Parathyroid adenoma (tissue), 2 donors: ENCODE measurements at regions not wholly inside any gene's neighbourhood (a gene's known extent, or its start where the extent isn't known, plus 50 kb on each side); places are given as distances from the start of the nearest gene placed in this dataset.

Experiments used
- H2AFZ ChIP-seq: fragments of 300-600 bp; sonication (generic); one replicate; pipeline ENCODE4 v1.7.0; 2017; ENCODE audit warnings: antibody characterized with exemption, mild to moderate bottlenecking
- H3K27ac ChIP-seq: fragments of 300-600 bp; sonication (generic); one replicate; pipeline ENCODE4 v1.7.0; 2017
- H3K27me3 ChIP-seq: fragments of 300-600 bp; sonication (generic); one replicate; pipeline ENCODE4 v1.7.0; 2017; ENCODE audit warnings: low read length; ENCODE audit not compliant: control insufficient read depth, insufficient read depth
- H3K36me3 ChIP-seq: fragments of 300-600 bp; sonication (generic); one replicate; pipeline ENCODE4 v1.7.0; 2017; ENCODE audit warnings: low read length; ENCODE audit not compliant: control insufficient read depth, insufficient read depth
- H3K4me1 ChIP-seq: fragments of 300-600 bp; sonication (generic); one replicate; pipeline ENCODE4 v1.7.0; 2017; ENCODE audit warnings: control low read depth
- H3K4me2 ChIP-seq: fragments of 300-600 bp; sonication (generic); one replicate; pipeline ENCODE4 v1.7.0; 2017; ENCODE audit warnings: low read length
- H3K4me3 ChIP-seq: fragments of 300-600 bp; sonication (generic); one replicate; pipeline ENCODE4 v1.7.0; 2017; ENCODE audit warnings: low read depth, low read length
- H3K79me2 ChIP-seq: fragments of 300-600 bp; sonication (generic); one replicate; pipeline ENCODE4 v1.7.0; 2017; ENCODE audit warnings: control low read depth
- H3K9ac ChIP-seq: fragments of 300-600 bp; sonication (generic); one replicate; pipeline ENCODE4 v1.7.0; 2017; ENCODE audit warnings: mild to moderate bottlenecking
- H3K9me3 ChIP-seq: fragments of 300-600 bp; sonication (generic); one replicate; pipeline ENCODE4 v1.7.0; 2017; ENCODE audit warnings: low read length; ENCODE audit not compliant: control insufficient read depth
- TF ChIP-seq, protein P1 (sequence below): fragments of 300-600 bp; sonication (generic); IDR thresholded peaks from one replicate; pipeline ENCODE4 v1.7.0; 2017; ENCODE audit warnings: antibody characterized with exemption, mild to moderate bottlenecking
- donor health status: primary hyperparathyroidism.

DNA sequence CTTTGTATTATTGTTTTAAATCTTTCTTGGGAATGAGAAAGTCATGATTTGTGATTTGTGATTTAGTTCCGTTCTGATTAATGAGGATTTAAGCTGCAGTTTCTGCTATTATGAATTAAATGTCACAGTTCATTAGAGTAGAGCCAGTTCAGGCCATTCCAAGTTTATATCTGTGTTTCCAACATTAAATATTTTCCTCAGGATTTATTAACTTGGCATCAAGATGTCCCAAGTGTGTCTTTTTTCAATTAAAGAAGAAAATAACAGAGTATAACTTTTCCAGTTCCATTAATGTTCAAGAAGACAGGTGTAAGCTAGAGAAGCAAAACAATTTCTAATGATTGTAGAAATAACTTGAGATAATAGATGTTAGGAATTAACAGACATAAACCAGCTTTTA lies 1183.2 kb upstream of the CELF2 start:
- Histone ChIP-seq H3K9ac (no peak overlapping the region), H3K4me3 (no peak overlapping the region), H3K9me3 (no peaks in the 10 kb centered on the region), H2AFZ (no peak overlapping the region), H3K4me2 (no peak overlapping the region), H3K27ac (no peak overlapping the region), H3K36me3 (no peaks in the 10 kb centered on the region), H3K4me1 (no peaks in the 10 kb centered on the region), H3K79me2 (no peaks in the 10 kb centered on the region), H3K27me3 (no peaks in the 10 kb centered on the region)
- TF ChIP-seq, protein P1, sequence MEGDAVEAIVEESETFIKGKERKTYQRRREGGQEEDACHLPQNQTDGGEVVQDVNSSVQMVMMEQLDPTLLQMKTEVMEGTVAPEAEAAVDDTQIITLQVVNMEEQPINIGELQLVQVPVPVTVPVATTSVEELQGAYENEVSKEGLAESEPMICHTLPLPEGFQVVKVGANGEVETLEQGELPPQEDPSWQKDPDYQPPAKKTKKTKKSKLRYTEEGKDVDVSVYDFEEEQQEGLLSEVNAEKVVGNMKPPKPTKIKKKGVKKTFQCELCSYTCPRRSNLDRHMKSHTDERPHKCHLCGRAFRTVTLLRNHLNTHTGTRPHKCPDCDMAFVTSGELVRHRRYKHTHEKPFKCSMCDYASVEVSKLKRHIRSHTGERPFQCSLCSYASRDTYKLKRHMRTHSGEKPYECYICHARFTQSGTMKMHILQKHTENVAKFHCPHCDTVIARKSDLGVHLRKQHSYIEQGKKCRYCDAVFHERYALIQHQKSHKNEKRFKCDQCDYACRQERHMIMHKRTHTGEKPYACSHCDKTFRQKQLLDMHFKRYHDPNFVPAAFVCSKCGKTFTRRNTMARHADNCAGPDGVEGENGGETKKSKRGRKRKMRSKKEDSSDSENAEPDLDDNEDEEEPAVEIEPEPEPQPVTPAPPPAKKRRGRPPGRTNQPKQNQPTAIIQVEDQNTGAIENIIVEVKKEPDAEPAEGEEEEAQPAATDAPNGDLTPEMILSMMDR = no peak

DNA sequence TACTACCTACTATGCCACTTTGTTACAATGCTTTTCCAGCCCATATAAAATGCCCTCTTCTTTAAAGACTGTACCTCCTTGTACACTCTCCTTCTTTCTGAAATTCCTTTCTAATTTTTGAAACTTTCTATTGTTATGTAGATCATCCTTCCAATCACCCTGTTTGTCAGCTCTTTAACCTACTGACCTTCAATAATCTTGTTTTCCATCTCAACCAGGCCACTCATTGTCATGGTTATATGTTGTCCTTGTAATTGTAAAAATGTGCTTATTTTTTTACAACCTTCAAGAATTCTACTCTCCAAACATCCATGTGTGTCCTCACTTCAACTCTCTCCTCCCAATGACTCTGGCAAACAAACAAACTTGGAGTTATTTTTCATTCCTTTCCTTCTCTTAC lies 1172.6 kb upstream of the CELF2 start:
- Histone ChIP-seq H3K27ac (no peak overlapping the region), H3K9me3 (no peaks in the 10 kb centered on the region), H3K27me3 (no peaks in the 10 kb centered on the region), H3K79me2 (no peaks in the 10 kb centered on the region), H3K4me3 (no peak overlapping the region), H3K4me2 (no peak overlapping the region), H2AFZ (no peak overlapping the region), H3K4me1 (no peaks in the 10 kb centered on the region), H3K9ac (no peak overlapping the region), H3K36me3 (no peaks in the 10 kb centered on the region)
- TF ChIP-seq, protein P1 = no peak

DNA sequence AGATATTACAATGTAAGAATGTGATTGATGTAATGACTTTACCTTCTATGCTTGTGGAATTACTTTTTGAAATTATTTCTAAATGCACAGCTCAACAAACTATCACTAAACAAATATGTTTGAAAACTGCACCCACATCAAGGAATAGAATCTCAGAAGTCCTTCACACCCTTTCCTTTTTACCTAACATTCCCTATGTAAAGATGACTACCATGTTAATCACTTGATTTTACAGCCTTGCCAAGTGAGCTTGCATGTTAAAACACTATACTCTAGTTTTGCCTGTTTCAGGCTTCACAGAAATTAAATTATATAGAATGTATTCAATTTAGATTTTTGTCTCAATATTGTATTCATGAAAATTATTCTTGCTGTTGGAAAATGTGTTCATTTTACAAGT lies 1169.4 kb upstream of the CELF2 start:
- Histone ChIP-seq H3K9ac (no peak overlapping the region), H3K27me3 (no peaks in the 10 kb centered on the region), H3K9me3 (no peaks in the 10 kb centered on the region), H3K79me2 (no peaks in the 10 kb centered on the region), H3K4me1 (no peaks in the 10 kb centered on the region), H3K27ac (no peak overlapping the region), H2AFZ (no peak overlapping the region), H3K36me3 (no peaks in the 10 kb centered on the region), H3K4me3 (no peak overlapping the region), H3K4me2 (no peak overlapping the region)
- TF ChIP-seq, protein P1 = no peak

DNA sequence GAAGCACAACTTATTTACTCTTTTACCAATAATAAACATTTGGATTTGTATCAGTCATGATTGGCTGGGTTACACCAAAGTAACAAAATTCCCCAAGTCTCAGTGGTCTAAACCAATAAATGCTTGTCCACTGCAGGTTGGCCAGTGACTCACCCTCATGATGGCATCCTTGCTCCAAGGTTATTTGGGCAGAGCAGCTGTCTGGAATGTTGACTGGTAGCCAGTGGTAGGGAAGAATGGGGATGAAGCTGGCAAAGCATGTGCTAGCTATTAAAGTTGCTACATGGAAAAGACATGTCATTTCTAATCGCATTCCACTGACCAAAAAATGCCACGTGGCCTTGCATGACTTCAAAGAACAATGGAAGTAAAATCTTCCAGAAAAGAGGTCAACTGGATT lies 1168.7 kb upstream of the CELF2 start:
- Histone ChIP-seq H3K9me3 (no peaks in the 10 kb centered on the region), H3K36me3 (no peaks in the 10 kb centered on the region), H3K27ac (no peak overlapping the region), H3K4me1 (peaks cover 4% of the 10 kb centered on the region), H3K4me3 (no peak overlapping the region), H3K4me2 (no peak overlapping the region), H3K9ac (no peak overlapping the region), H3K27me3 (no peaks in the 10 kb centered on the region), H3K79me2 (no peaks in the 10 kb centered on the region), H2AFZ (no peak overlapping the region)
- TF ChIP-seq, protein P1 = no peak

DNA sequence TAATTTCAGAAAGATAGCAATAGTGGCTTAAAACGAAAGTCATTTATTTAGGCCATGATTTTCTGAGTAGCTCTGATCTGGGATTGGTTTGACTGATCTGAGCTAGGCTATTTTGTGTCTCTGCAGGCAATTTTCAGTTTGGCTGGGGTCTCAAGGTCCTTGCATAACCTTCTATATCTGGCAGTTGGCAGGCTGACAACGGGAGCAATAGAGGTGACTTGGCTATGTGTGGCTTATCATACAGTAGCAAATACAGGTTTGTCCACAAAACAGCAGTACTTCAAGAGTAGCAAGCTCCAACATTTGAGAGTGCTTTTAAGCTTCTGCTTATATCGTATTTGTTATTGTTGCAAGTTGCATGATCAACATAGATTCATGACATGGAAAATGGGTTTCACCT lies 1167.3 kb upstream of the CELF2 start:
- no peak overlapping the region for H3K9ac ChIP-seq
- no peaks in the 10 kb centered on the region for H3K27me3 ChIP-seq
- no peaks in the 10 kb centered on the region for H3K9me3 ChIP-seq
- TF ChIP-seq, protein P1 = no peak
- no peaks in the 10 kb centered on the region for H3K36me3 ChIP-seq
- H2AFZ ChIP-seq = no peak overlapping the region
- peaks cover 4% of the 10 kb centered on the region for H3K4me1 ChIP-seq
- H3K79me2 ChIP-seq = no peaks in the 10 kb centered on the region
- H3K27ac ChIP-seq = no peak overlapping the region
- H3K4me2 ChIP-seq = no peak overlapping the region
- no peak overlapping the region for H3K4me3 ChIP-seq
